ENCODE measurements at regions not wholly inside any gene's neighbourhood (a gene's known extent, or its start where the extent isn't known, plus 50 kb on each side); places are given as distances from the start of the nearest gene placed in this dataset.

GRCh38 chr18:76260941-76261472 lies 234.0 kb downstream of the ZNF516 start:
- TF ChIP-seq TAF1 (IDR thresholded peaks at IDR 0.05; ENCODE audit: low read depth) (no peak), YY1 (IDR thresholded peaks at IDR 0.05; ENCODE audit: low read depth) (no peak), NFIC (IDR thresholded peaks at IDR 0.05) (no peak), TEAD4 (IDR thresholded peaks at IDR 0.05) (no peak), EP300 (IDR thresholded peaks at IDR 0.05; ENCODE audit: borderline replicate concordance) (no peak), USF1 (IDR thresholded peaks at IDR 0.05) (no peak), REST (IDR thresholded peaks at IDR 0.05; ENCODE audit: low read depth) (no peak), CREB1 (IDR thresholded peaks at IDR 0.05; ENCODE audit: low read depth) (no peak), FOXM1 (IDR thresholded peaks at IDR 0.05; ENCODE audit: borderline replicate concordance, low read depth) (no peak), EGR1 (IDR thresholded peaks at IDR 0.05) (no peak)

- no peak for TF ChIP-seq REST (IDR thresholded peaks at IDR 0.05; ENCODE audit: low read depth)
- TF ChIP-seq NFIC (IDR thresholded peaks at IDR 0.05) = no peak
- no peak for TF ChIP-seq USF1 (IDR thresholded peaks at IDR 0.05)
- no peak for TF ChIP-seq YY1 (IDR thresholded peaks at IDR 0.05; ENCODE audit: low read depth)
- no peak for TF ChIP-seq TAF1 (IDR thresholded peaks at IDR 0.05; ENCODE audit: low read depth)
- TF ChIP-seq RAD21 (IDR thresholded peaks at IDR 0.05; ENCODE audit: low read depth) = no peak
- TF ChIP-seq ZBTB7A (IDR thresholded peaks at IDR 0.05; ENCODE audit: low read depth) = no peak
- no peak for TF ChIP-seq EGR1 (IDR thresholded peaks at IDR 0.05)
Observed at GRCh38 chr18:76259711-76260110, 235.3 kb downstream of the ZNF516 start.

- no peak for TF ChIP-seq ZBTB7A (IDR thresholded peaks at IDR 0.05; ENCODE audit: low read depth)
- TF ChIP-seq CEBPB (IDR thresholded peaks at IDR 0.05) = no peak
- TF ChIP-seq RAD21 (IDR thresholded peaks at IDR 0.05; ENCODE audit: low read depth) = no peak
- TF ChIP-seq TEAD4 (IDR thresholded peaks at IDR 0.05) = no peak
- TF ChIP-seq NFIC (IDR thresholded peaks at IDR 0.05) = no peak
- TF ChIP-seq MAX (IDR thresholded peaks at IDR 0.05) = no peak
- no peak for TF ChIP-seq FOXM1 (IDR thresholded peaks at IDR 0.05; ENCODE audit: borderline replicate concordance, low read depth)
- TF ChIP-seq TAF1 (IDR thresholded peaks at IDR 0.05; ENCODE audit: low read depth) = no peak
- no peak for TF ChIP-seq EGR1 (IDR thresholded peaks at IDR 0.05)
- no peak for TF ChIP-seq YY1 (IDR thresholded peaks at IDR 0.05; ENCODE audit: low read depth)
- TF ChIP-seq CREB1 (IDR thresholded peaks at IDR 0.05; ENCODE audit: low read depth) = no peak
- TF ChIP-seq TCF12 (IDR thresholded peaks at IDR 0.05; ENCODE audit: low read depth) = no peak
Observed at GRCh38 chr18:76259096-76259495, 235.9 kb downstream of the ZNF516 start.

- TF ChIP-seq TEAD4 (IDR thresholded peaks at IDR 0.05) (no peak), RAD21 (IDR thresholded peaks at IDR 0.05; ENCODE audit: low read depth) (no peak), FOXM1 (IDR thresholded peaks at IDR 0.05; ENCODE audit: borderline replicate concordance, low read depth) (no peak), MAX (IDR thresholded peaks at IDR 0.05) (no peak), USF1 (IDR thresholded peaks at IDR 0.05) (no peak), YY1 (IDR thresholded peaks at IDR 0.05; ENCODE audit: low read depth) (no peak)
Observed at GRCh38 chr18:76258209-76258608, 236.8 kb downstream of the ZNF516 start.

- TF ChIP-seq RAD21 (IDR thresholded peaks at IDR 0.05; ENCODE audit: low read depth) = no peak
- no peak for TF ChIP-seq FOXM1 (IDR thresholded peaks at IDR 0.05; ENCODE audit: borderline replicate concordance, low read depth)
- no peak for TF ChIP-seq USF1 (IDR thresholded peaks at IDR 0.05)
- no peak for TF ChIP-seq TEAD4 (IDR thresholded peaks at IDR 0.05)
- TF ChIP-seq REST (IDR thresholded peaks at IDR 0.05; ENCODE audit: low read depth) = no peak
- TF ChIP-seq NFIC (IDR thresholded peaks at IDR 0.05) = no peak
- no peak for TF ChIP-seq TCF12 (IDR thresholded peaks at IDR 0.05; ENCODE audit: low read depth)
- TF ChIP-seq CEBPB (IDR thresholded peaks at IDR 0.05) = no peak
- TF ChIP-seq EP300 (IDR thresholded peaks at IDR 0.05; ENCODE audit: borderline replicate concordance) = no peak
- TF ChIP-seq TAF1 (IDR thresholded peaks at IDR 0.05; ENCODE audit: low read depth) = no peak
- no peak for TF ChIP-seq MAX (IDR thresholded peaks at IDR 0.05)
- TF ChIP-seq YY1 (IDR thresholded peaks at IDR 0.05; ENCODE audit: low read depth) = no peak
- no peak for TF ChIP-seq EGR1 (IDR thresholded peaks at IDR 0.05)
- TF ChIP-seq ZBTB7A (IDR thresholded peaks at IDR 0.05; ENCODE audit: low read depth) = no peak
- TF ChIP-seq CREB1 (IDR thresholded peaks at IDR 0.05; ENCODE audit: low read depth) = no peak
Observed at GRCh38 chr18:76255070-76255683, 239.9 kb downstream of the ZNF516 start.

All from Ishikawa (cell line).